Fibroblast of the aortic adventitia (primary cell): ENCODE measurements at regions not wholly inside any gene's neighbourhood (a gene's known extent, or its start where the extent isn't known, plus 50 kb on each side); places are given as distances from the start of the nearest gene placed in this dataset.
A peak's percentile ranks its signal among the peaks of the same experiment; 100 is the strongest.

Experiments
- DNase-seq: peaks from one replicate; pipeline ENCODE4 v3.0.0-alpha.2; 2010; ENCODE audit warnings: low read depth
- H3K4me3 ChIP-seq: 2 replicates; pipeline ENCODE4 v1.5.1; 2011; ENCODE audit warnings: low read depth, mild to moderate bottlenecking, control low read depth, low read length, moderate library complexity
- CTCF ChIP-seq: IDR thresholded peaks from 2 replicates; pipeline ENCODE4 v1.5.1; 2011; ENCODE audit warnings: mild to moderate bottlenecking, low read length, control low read depth, inconsistent platforms; ENCODE audit not compliant: insufficient read depth

DNA sequence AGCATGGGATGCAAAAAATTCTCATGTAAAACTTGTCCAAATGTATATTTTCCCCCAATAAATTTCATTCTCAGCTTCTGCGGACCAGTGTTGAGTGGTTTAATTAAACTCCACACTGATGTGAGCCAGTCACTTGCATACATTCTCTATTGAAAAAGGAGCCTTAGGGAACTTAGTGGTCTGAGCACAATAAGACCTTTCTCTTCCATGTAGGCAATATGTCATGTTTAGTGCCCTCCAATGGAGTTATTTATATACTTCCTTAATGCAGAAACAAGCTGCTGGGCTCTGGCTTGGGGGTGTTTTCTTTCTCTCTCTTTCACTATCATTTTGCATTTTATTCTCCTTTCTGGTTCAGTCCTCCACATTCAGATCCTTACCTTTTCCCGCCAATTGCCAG lies 196.9 kb downstream of the ANAPC10 start:
- no peak overlapping the region for H3K4me3 ChIP-seq
- no peak for DNase-seq
- TF ChIP-seq CTCF = no peak

GRCh38 chr4:144902614-144903013 lies 195.4 kb downstream of the ANAPC10 start:
- H3K4me3 ChIP-seq = no peak overlapping the region
- DNase-seq = no peak
- TF ChIP-seq CTCF = no peak

DNA sequence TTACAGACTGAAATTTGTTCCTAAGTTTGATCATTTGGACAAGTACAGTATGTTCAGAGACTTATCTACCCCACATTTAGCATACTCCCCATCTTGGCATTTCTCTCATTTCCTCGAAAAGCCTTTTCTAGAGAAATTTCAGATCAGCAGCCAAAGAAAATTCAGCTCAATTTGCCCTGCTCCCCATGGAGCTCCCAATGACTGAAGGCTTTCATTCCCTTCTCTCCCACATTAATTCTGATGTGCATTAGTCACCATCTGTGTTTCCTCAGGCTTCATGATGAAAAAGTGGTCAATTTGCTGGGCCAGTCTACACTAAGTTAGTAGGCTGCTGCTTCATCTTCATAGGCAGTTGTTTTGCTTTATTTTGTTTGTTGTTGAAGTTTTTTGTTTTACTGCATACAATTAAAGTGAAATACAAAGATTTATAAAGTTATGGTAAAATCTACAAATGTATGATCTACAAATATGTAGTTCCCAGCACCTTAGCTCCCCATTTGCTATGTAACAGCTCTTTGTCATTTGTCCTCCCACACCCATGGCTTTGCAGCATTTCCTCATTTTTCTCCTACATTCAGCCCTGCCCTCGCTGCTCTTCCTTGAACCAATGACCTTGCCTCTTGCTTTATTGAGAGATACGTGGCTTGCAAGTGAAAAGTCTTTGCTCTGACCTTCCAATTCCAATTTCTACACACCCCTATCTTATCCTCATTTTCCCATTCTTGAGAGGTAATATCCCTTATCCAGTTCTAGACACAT lies 193.9 kb downstream of the ANAPC10 start:
- H3K4me3 ChIP-seq = no peak overlapping the region
- TF ChIP-seq CTCF = no peak
- DNase-seq = no peak

DNA sequence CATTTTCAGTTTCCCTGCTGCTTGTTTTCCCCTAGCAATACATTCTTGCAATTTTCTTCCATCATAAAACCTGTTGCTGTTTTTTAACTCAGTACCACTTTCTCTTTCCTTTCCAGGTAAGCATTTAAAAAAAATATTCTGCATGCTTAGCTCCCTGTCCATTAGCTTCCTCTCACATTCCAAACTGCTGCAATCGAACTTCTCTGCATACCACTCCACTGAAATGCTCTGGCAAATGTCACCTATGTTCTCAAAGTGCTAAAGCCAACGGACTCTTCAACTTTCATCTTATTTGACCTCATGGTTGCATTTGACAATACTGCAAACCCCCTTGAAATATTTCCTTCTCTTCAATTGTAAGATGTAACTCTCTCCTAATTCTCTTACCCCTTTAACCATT lies 192.7 kb downstream of the ANAPC10 start:
- DNase-seq = no peak
- TF ChIP-seq CTCF = no peak

GRCh38 chr4:144906181-144906925 lies 191.6 kb downstream of the ANAPC10 start:
- no peak overlapping the region for H3K4me3 ChIP-seq
- no peak for TF ChIP-seq CTCF
- peak; percentile 60 for DNase-seq

More for the DNA sequence above, 192.7 kb downstream of the ANAPC10 start:
- no peak overlapping the region for H3K4me3 ChIP-seq

GRCh38 chr4:144910723-144911122 lies 187.3 kb downstream of the ANAPC10 start:
- DNase-seq = peak; percentile 23
- no peak for TF ChIP-seq CTCF
- H3K4me3 ChIP-seq = no peak overlapping the region
